Prostate gland (tissue), 2 donors: ENCODE measurements at regions not wholly inside any gene's neighbourhood (a gene's known extent, or its start where the extent isn't known, plus 50 kb on each side); places are given as distances from the start of the nearest gene placed in this dataset.

Experiments used
- DNase-seq: peaks from one replicate; pipeline ENCODE4 v3.0.0-alpha.2; 2019; ENCODE audit warnings: low spot score
- H3K27ac ChIP-seq, 2 donors: fragments of 200-600 bp; sonication (generic); 2 replicates each; pipeline ENCODE4 v1.5.1; 2017 to 2019
- H3K27me3 ChIP-seq: fragments of 200-600 bp; sonication (generic); replicated peaks from 2 replicates; pipeline ENCODE4 v1.5.1; 2019; ENCODE audit not compliant: insufficient read depth
- H3K36me3 ChIP-seq, 2 donors: fragments of 200-600 bp; sonication (generic); 1 replicate in 1 of 2; 2 replicates in 1 of 2; pipeline versions ENCODE4 v1.5.1 to v1.8.1; 2017 to 2019
- H3K4me1 ChIP-seq: fragments of 200-600 bp; sonication (generic); replicated peaks from 2 replicates; pipeline ENCODE4 v1.5.1; 2019
- H3K4me3 ChIP-seq, 2 donors: fragments of 200-600 bp; sonication (generic); 2 replicates each; pipeline ENCODE4 v1.5.1; 2017 to 2019
- H3K9me3 ChIP-seq: fragments of 200-600 bp; sonication (generic); 2 replicates; pipeline ENCODE4 v1.5.1; 2017
- POLR2A ChIP-seq: fragments of 450-650 bp; IDR thresholded peaks from one replicate; pipeline ENCODE4 v1.6.1; 2016; ENCODE audit warnings: antibody characterized with exemption, mild to moderate bottlenecking
- POLR2AphosphoS5 ChIP-seq: sonication (generic); formaldehyde crosslinking; IDR thresholded peaks from one replicate; pipeline ENCODE4 v1.6.1; 2017; ENCODE audit warnings: antibody characterized with exemption
- WGBS: methylation state at CpG from one replicate; pipeline ENCODE4 v1.1.5; 2018; 5-methylcytosine and 5-hydroxymethylcytosine counted together
- intact Hi-C: fragments of 100-400 bp; cut with DNase I; formaldehyde crosslinking; loops from one replicate; pipeline ENCODE4 v1.14.2; 2022
- TF ChIP-seq, protein P1 (sequence below), 4 experiments: fragments of 200-600 bp in 2 of 4; fragments of 450-650 bp in 2 of 4; sonication (generic) in 2 of 4; IDR thresholded peaks; 1 replicate in 3 of 4; 2 replicates in 1 of 4; pipeline ENCODE4 v1.5.1; 2016 to 2019; ENCODE audit warnings: antibody characterized with exemption in 4 of 4, mild to moderate bottlenecking in 2 of 4, moderate library complexity in 2 of 4

DNA sequence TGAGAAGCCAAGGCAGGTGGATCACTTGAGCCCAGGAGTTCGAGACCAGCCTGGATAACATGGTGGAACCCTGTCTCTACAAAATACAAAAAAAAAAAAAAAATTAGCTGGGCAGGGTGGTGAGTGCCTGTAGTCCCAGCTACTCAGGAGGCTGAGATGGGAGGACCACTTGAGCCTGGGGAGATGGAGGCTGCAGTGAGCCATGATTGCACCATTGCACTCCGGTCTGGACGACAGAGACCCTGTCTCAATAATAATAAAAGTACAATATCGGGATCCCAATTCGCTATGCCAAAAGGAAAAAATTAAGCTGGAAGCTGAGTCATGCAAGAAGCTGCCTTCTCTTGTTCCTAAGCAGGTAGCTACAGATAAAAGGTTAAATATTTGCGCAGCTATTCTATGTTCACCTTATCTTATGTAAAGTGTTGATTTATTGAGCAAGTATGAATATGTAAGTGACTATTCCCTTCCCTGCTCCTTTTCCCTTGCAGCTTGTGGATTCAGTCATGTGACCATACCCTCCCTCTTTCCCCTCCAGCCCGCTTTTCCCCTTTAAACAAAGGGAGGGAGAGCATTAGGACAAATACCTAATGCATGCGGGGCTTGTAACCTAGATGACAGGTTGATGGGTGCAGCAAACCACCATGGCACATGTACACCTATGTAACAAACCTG lies 112.0 kb downstream of the LITAF start:
- no peak overlapping the region for H3K27ac ChIP-seq

DNA sequence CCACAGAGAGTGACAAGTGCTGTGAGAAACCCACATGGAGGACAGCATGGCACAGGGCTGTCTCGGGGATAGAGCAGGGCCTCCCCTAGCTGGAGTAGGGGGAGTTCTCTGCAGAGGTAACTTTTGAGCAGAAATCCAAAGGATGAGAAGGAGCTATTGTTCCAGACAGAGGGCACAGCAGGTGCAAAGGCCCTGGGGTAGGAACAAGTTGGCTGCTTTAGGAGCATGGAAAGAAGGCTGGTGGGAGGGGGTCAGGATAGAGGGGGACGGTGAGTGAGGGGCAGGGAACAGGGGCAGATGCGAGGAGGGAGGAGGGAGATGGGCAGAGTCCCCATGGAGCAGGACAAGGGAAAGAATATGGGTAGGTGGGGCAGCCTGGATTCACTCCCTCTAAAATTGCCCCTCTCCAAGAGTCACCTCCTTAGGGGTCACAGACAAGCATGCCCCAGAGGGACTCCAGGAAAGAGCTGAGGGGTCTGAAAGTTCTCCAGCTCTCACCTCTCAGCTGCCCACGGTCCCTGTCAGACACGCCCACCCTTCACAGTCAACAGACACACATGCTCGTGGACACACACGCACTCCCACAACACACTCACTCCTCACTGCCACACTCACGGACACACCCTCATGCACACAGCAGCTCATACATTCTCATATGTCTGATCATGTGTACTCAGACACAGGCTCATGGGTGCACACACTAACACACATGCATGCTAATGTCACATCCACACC lies 110.7 kb downstream of the LITAF start:
- 88% methylated on average over 8 of the region's 8 CpGs for WGBS
- Histone ChIP-seq H3K27ac (no peak overlapping the region), H3K4me1 (no peaks in the 10 kb centered on the region), H3K9me3 (no peaks in the 10 kb centered on the region), H3K27me3 (no peaks in the 10 kb centered on the region), H3K4me3 (no peak overlapping the region), H3K36me3 (no peaks in the 10 kb centered on the region)
- DNase-seq, result no peak
- intact Hi-C loops, result no loop called here
- TF ChIP-seq POLR2AphosphoS5, result no peak
- TF ChIP-seq POLR2A, result no peak
- TF ChIP-seq, protein P1, sequence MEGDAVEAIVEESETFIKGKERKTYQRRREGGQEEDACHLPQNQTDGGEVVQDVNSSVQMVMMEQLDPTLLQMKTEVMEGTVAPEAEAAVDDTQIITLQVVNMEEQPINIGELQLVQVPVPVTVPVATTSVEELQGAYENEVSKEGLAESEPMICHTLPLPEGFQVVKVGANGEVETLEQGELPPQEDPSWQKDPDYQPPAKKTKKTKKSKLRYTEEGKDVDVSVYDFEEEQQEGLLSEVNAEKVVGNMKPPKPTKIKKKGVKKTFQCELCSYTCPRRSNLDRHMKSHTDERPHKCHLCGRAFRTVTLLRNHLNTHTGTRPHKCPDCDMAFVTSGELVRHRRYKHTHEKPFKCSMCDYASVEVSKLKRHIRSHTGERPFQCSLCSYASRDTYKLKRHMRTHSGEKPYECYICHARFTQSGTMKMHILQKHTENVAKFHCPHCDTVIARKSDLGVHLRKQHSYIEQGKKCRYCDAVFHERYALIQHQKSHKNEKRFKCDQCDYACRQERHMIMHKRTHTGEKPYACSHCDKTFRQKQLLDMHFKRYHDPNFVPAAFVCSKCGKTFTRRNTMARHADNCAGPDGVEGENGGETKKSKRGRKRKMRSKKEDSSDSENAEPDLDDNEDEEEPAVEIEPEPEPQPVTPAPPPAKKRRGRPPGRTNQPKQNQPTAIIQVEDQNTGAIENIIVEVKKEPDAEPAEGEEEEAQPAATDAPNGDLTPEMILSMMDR (IDR thresholded peaks at IDR 0.05), result no peak

More for the DNA sequence above, 112.0 kb downstream of the LITAF start:
- H3K4me3 ChIP-seq, result no peak overlapping the region
- no peaks in the 10 kb centered on the region for H3K4me1 ChIP-seq
- intact Hi-C loops, result no loop called here
- no peaks in the 10 kb centered on the region for H3K27me3 ChIP-seq
- H3K9me3 ChIP-seq, result no peaks in the 10 kb centered on the region
- WGBS, result 56% methylated on average over 8 of the region's 8 CpGs
- DNase-seq, result no peak
- TF ChIP-seq POLR2A (no peak), POLR2AphosphoS5 (no peak)
- TF ChIP-seq, protein P1 (IDR thresholded peaks at IDR 0.05), result no peak
- H3K36me3 ChIP-seq, result no peaks in the 10 kb centered on the region

DNA sequence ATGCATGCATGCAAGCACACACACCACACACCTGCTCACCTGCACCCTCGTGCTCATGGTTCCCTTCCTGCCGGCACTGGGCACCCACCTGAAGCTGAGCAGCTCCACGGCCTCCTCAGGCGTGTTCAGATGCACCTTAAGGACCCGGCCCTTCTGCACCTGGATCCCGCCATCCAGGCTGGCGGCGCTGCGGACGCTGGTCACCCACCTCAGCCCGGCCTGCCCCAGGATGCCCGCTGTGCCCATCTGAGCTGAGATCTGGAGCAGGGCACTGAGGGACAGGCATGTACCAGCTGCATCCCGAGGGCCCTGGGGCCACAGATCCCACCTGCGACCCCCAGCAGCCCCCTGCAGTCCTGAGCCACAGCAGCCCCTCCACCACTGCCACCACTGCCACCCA lies 110.0 kb downstream of the LITAF start:
- 92% methylated on average over 14 of the region's 14 CpGs for whole genome bisulfite sequencing
- Histone ChIP-seq H3K36me3 (no peaks in the 10 kb centered on the region), H3K27me3 (no peaks in the 10 kb centered on the region), H3K9me3 (no peaks in the 10 kb centered on the region), H3K4me3 (no peak overlapping the region), H3K4me1 (no peaks in the 10 kb centered on the region), H3K27ac (no peak overlapping the region)
- intact Hi-C loops, result no loop called here
- TF ChIP-seq POLR2A, result no peak
- TF ChIP-seq POLR2AphosphoS5, result no peak
- TF ChIP-seq, protein P1 (IDR thresholded peaks at IDR 0.05), result no peak
- no peak for DNase-seq

DNA sequence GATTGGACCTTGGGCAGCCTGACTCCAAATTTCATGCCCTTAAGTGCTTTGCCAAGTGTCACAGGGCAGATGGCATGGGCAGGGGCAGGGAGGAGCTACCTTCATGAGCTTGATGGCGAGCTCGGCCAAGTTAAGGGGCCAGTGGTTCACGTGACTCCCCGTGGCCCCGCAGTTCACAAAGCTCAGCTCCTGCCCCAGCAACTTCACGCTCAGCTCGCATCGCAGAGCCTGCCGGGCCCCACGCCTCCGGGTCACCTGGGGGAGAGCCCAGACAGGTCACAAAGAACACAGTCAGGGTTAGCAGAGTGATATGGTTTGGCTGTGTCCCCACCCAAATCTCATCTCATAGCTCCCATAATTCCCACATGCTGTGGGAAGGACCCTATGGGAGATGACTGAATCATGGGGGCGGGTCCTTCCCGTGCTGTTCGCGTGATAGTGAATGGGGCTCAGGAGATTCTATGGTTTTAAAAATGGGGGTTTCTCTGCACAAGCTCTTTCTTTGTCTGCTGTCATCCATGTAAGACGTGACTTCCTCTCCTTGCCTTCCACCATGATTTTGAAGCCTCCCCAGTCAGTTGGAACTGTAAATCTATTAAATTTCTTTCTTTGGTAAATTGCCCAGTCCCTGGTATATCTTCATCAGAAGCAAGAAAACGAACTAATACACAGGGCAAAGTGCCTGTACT lies 108.1 kb downstream of the LITAF start:
- 87% methylated on average over 17 of the region's 17 CpGs for WGBS
- intact Hi-C loops, result no loop called here

More for the DNA sequence above, 108.1 kb downstream of the LITAF start:
- TF ChIP-seq, protein P1 (IDR thresholded peaks at IDR 0.05), result no peak
- TF ChIP-seq POLR2A (no peak), POLR2AphosphoS5 (no peak)
- no peaks in the 10 kb centered on the region for H3K9me3 ChIP-seq
- H3K4me3 ChIP-seq, result no peak overlapping the region
- no peak overlapping the region for H3K27ac ChIP-seq
- H3K4me1 ChIP-seq, result no peaks in the 10 kb centered on the region
- H3K27me3 ChIP-seq, result no peaks in the 10 kb centered on the region
- H3K36me3 ChIP-seq, result no peaks in the 10 kb centered on the region
- no peak for DNase-seq
